HG03139 (cell line): ENCODE measurements at regions not wholly inside any gene's neighbourhood (a gene's known extent, or its start where the extent isn't known, plus 50 kb on each side); places are given as distances from the start of the nearest gene placed in this dataset.
A peak's percentile ranks its signal among the peaks of the same experiment; 100 is the strongest.

Experiments used
- ATAC-seq: cut with Tn5 transposase; IDR thresholded peaks from one replicate; pipeline ENCODE4 v1.9.1; 2021; ENCODE audit not compliant: unreplicated experiment

DNA sequence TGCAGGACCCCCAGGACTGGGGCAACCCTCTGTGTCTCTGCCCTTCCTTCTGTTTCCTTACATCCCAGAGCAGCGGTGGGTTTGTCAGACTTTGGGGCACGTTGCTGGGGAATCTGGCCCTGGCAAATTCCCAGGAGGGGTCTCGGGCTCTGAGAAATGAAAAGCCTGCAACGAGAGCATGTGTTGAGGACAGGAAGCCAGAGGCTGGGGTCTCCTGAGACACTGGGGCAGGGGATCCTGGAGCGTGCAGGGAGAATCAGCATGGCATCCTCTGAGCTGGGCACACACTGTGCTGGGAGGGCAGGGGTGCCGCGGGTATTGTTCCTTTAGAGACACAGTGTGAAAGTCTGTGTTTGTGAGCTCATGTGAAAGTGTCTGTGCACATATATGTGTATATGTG lies 279.9 kb upstream of the PPP2R2D start:
- no peak for ATAC-seq

DNA sequence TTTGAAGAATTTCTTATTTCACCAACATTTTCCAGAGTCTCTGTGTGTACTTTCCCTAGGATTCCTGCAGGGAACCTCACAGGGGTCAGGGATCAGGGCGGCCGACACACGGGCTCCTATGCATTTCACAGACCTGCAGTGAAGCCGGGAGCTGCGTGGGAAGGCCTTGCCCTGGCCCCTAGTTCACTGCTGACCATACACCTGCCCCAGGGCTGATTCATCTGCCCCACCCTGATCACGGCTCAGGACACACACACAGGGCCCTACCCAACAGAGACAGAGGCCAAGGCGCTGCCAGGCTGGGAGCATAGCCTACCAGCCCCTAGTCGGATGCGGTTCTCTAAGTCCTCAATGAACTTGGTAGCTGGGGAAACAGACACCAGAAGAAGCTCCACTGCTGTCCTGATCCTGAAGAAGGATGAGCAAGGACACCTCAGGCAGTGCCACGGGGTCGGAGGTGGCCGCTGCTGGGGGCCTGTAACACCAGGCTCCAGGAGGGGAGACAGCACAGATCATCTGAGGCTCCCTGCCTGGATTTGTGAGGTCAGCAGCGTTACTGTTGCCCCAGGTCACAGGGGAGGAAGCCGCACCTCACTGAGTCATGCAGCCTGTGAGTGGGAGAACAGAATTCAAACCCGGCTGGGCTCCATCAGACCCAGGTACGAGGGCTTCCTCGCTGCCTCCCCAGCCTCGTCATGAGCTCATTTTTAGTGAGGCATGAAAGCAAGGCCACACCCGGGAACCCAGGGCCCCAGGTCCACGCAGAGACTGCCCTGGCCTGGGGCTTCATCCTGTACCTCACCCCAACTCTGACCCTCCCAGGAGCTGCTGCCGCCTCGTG lies 278.8 kb upstream of the PPP2R2D start:
- no peak for ATAC-seq

GRCh38 chr10:131625041-131625440 lies 275.8 kb upstream of the PPP2R2D start:
- no peak for ATAC-seq

GRCh38 chr10:131626274-131626673 lies 274.5 kb upstream of the PPP2R2D start:
- no peak for ATAC-seq

DNA sequence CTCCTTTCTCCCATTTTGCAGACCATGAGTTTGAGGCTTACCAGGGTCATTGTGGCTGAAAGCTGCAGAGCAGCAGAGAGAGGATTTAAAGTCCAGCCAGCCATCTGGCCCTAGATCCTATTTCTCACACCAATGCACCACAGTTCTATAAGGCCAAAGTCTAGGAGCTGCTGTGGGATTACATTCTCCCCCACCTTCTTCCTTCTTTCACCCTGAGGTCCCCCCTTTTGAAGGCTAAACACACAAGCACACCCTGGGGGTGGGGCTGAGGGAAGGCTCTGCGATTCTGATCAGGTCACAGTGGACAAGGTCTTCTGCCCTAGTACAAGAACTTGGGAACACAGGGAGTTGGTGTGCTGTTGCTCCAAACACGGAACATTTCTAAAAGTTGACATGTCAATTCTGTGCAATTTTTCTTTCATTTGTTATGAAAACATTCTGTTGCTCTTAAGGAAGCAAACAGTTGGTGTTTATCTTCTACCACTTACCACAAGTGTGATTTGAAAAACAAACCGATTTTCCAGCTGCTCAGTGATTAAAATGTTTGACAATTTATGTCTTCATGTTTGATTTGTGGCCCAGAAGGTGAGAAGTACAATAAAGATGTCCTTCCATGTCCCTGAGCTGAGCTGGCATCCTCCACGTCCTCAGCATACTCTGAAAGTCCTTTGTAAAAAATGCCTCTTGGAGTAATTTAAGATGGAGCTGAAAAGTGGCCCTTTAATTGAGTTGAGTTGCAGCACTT lies 271.6 kb upstream of the PPP2R2D start:
- ATAC-seq: no peak

DNA sequence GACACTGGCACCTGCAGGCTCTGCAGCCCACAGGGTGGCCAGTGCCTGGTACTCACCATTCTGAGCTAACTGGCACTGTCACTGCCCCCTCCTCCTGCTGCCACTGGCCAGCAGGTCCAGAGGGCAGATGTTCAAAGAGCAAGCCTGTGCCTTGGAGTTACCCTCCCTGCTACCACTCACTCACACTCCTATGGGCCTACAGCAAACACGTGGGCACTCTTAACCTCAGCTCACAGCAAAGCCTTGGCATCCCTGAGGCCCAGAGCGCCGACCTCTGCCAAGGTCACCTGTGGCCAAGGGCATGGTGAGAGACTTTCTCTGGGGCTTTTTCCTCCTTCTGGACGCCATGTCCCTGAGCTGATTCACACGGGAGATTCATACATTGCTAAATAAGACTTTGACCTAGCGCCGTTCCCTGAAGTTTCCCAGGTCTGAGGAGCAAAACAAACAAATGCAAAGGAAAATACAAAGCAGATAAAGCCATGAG lies 270.0 kb upstream of the PPP2R2D start:
- ATAC-seq: no peak

DNA sequence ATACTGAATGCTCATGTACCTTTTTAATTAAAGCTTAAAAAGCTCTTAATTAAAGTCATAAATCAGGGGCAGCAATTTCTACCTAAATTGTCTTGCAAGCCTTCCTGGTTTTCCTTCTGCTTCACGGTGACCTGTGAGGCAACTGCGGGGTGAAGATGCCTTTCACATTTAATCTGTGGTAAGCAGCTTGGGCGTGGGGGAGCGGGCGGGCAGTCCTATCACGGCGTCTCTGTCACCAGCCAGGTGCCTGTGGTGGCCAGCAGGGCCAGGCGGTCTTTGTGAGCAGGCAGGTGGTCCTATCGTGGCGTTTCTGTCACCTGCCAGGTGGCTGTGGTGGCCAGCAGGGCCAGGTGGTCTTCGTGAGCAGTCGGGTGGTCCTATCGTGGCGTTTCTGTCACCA lies 269.2 kb upstream of the PPP2R2D start:
- no peak for ATAC-seq

DNA sequence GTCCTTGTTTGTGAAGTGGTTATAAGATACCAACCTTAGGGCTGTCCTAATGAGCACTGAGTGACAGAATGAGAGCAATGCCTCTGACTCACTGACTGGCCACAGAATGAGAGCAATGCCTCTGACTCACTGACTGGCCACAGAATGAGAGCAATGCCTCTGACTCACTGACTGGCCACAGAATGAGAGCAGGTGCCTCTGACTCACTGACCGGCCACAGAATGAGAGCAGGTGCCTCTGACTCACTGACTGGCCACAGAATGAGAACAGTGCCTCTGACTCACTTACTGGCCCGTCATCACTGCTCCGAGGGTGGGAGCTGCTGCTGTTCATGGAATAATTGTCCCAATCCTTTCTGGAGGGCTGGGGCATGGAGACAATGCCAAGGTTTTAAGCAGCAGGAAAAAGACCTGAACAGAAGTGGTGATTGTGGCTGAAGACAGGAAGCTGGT lies 265.2 kb upstream of the PPP2R2D start:
- no peak for ATAC-seq

DNA sequence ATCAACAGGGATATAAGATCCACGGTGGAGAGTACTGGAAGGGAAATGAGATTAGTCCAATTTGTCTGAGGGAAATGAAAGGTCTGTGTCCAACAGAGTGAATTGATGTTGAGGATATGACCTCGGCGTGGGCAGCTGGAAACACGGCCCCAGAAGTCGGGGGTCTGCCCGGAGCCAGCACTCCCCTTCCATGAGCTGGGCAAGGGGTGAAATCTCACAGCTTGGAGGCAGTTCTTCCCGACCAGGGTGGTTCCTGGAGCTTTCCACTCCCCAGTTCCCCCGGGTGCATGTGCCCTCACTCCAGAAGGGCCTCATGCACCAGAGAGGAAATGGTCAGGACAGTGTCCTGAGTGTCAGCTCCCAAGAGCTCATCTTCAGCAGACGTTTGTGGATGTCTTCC lies 264.7 kb upstream of the PPP2R2D start:
- no peak for ATAC-seq

GRCh38 chr10:131636841-131637724 lies 263.7 kb upstream of the PPP2R2D start:
- ATAC-seq: no peak

- ATAC-seq: no peak
Measured at GRCh38 chr10:131638049-131638879, 262.5 kb upstream of the PPP2R2D start.

- no peak for ATAC-seq
Measured at GRCh38 chr10:131638880-131639278, 261.9 kb upstream of the PPP2R2D start.

- no peak for ATAC-seq
Measured at GRCh38 chr10:131640045-131640644, 260.7 kb upstream of the PPP2R2D start.

GRCh38 chr10:131641231-131641630 lies 259.6 kb upstream of the PPP2R2D start:
- peak; percentile 99 for ATAC-seq

DNA sequence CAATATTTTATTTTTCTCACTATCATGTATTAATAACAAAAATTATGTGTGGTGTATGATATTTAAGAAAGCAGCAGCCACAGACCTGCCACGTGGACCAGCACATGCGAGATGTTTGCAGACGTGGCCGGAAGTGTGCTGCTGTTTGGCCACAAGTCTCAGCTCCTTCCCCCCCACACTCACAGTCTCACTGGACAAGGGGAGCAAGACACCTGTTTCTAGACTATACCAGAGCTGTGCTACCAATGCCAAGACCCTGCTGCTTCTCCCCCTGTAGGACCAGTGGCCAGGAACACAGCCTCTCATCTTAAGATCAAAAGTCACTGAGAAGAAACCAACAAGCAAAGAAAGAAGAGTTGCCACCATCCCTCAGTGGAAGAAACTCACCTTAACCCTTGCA lies 258.9 kb upstream of the PPP2R2D start:
- no peak for ATAC-seq

GRCh38 chr10:131642966-131643365 lies 257.8 kb upstream of the PPP2R2D start:
- ATAC-seq: no peak

GRCh38 chr10:131644289-131644688 lies 256.5 kb upstream of the PPP2R2D start:
- ATAC-seq: no peak

- no peak for ATAC-seq
Measured at GRCh38 chr10:131644864-131645658, 255.7 kb upstream of the PPP2R2D start.

DNA sequence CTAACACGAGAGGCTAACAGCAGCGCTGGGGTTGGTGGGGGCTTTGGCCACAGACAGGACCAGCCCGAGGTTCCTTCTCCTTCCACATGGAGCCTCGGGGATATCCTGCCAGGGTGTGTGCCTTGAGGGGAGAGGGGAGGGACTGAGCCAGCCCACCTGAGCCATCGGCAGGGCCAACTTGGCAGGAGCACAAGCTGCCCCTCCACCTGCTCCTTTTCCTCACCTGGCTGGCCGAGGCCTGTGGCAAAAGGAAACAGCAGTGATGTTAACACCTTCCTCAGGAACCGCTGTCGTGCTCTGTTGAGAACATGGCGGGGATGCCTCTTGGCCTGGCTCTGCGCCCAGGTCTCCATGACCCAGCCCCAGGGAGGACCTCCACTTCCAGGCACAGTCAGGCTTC lies 255.1 kb upstream of the PPP2R2D start:
- ATAC-seq: no peak
